ENCODE measurements at regions not wholly inside any gene's neighbourhood (a gene's known extent, or its start where the extent isn't known, plus 50 kb on each side); places are given as distances from the start of the nearest gene placed in this dataset.
A peak's percentile ranks its signal among the peaks of the same experiment; 100 is the strongest.

DNA sequence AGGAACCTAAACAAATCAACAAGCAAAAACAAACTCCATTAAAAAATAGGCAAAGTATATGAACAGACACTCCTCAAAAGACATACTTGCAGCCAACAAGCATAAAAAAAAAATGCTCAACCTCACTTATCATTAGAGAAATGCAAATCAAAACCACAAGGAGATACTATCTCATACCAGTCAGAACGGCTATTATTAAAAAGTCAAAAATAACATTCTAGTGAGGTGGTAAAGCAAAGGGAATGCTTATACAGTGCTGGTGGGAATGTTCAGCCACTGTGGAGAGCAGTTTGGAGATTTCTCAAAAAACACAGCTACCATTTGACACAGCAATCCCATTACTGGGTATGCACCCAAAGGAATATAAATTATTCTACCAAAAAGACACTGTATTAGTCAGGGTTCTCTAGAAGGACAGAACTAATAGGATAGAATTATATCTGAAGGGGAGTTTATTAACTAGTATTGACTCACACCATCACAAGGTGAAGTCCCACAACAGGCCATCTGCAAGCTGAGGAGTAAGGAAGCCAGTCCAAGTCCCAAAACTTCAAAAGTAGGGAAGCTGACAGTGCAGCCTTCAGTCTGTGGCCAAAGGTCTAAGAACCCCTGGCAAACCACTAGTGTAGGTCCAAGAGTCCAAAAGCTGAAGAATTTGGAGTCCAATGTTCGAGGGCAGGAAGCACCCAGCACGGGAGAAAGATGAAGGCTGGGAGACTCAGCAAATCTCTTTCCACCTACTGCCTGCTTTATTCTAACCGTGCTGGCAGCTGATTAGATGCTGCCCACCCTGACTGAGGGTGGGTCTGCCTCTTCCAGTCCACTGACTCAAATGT is 101.6 kb upstream of the KRAS start:
- H3K4me1 ChIP-seq (ENCODE audit: insufficient read depth), result peaks cover 7% of the 10 kb centered on the region; the same call in 1 of the 2 replicates
- H3F3A ChIP-seq (replicated peaks; ENCODE audit: low read depth), result no peaks in the 10 kb centered on the region
- H3K4me2 ChIP-seq, result no peak overlapping the region
- no peaks in the 10 kb centered on the region for H3K9me3 Mint-ChIP-seq
- no peaks in the 10 kb centered on the region for H3K27me3 ChIP-seq (ENCODE audit: insufficient read depth)
- no peaks in the 10 kb centered on the region for H3K9me2 ChIP-seq (ENCODE audit: insufficient read depth)
- 0 out of 2 replicates have a peak overlapping the region, but pooled peaks have one; percentile 23 for H2AFZ ChIP-seq
- no peak overlapping the region for H3K4me3 ChIP-seq
- H3K4me1 Mint-ChIP-seq, result peaks cover 7% of the 10 kb centered on the region; the same call in 2 of the 3 replicates
- H3K27ac ChIP-seq (ENCODE audit: low read depth), result no peak overlapping the region
- TF ChIP-seq ZNF331 (CRISPR knock-in tag; IDR thresholded peaks at IDR 0.05; ENCODE audit: low read depth) (no peak), STAT1 (IDR thresholded peaks at IDR 0.05; ENCODE audit: unreplicated experiment) (no peak), EZH2 (IDR thresholded peaks at IDR 0.05; ENCODE audit: low read depth, unreplicated experiment) (no peak), CREB1 (CRISPR knock-in tag; IDR thresholded peaks at IDR 0.05; ENCODE audit: low read depth) (no peak), EZH2phosphoT487 (IDR thresholded peaks at IDR 0.05; ENCODE audit: unreplicated experiment) (no peak), JUNB (IDR thresholded peaks at IDR 0.05; ENCODE audit: unreplicated experiment) (no peak)
- TF ChIP-seq, protein P1, sequence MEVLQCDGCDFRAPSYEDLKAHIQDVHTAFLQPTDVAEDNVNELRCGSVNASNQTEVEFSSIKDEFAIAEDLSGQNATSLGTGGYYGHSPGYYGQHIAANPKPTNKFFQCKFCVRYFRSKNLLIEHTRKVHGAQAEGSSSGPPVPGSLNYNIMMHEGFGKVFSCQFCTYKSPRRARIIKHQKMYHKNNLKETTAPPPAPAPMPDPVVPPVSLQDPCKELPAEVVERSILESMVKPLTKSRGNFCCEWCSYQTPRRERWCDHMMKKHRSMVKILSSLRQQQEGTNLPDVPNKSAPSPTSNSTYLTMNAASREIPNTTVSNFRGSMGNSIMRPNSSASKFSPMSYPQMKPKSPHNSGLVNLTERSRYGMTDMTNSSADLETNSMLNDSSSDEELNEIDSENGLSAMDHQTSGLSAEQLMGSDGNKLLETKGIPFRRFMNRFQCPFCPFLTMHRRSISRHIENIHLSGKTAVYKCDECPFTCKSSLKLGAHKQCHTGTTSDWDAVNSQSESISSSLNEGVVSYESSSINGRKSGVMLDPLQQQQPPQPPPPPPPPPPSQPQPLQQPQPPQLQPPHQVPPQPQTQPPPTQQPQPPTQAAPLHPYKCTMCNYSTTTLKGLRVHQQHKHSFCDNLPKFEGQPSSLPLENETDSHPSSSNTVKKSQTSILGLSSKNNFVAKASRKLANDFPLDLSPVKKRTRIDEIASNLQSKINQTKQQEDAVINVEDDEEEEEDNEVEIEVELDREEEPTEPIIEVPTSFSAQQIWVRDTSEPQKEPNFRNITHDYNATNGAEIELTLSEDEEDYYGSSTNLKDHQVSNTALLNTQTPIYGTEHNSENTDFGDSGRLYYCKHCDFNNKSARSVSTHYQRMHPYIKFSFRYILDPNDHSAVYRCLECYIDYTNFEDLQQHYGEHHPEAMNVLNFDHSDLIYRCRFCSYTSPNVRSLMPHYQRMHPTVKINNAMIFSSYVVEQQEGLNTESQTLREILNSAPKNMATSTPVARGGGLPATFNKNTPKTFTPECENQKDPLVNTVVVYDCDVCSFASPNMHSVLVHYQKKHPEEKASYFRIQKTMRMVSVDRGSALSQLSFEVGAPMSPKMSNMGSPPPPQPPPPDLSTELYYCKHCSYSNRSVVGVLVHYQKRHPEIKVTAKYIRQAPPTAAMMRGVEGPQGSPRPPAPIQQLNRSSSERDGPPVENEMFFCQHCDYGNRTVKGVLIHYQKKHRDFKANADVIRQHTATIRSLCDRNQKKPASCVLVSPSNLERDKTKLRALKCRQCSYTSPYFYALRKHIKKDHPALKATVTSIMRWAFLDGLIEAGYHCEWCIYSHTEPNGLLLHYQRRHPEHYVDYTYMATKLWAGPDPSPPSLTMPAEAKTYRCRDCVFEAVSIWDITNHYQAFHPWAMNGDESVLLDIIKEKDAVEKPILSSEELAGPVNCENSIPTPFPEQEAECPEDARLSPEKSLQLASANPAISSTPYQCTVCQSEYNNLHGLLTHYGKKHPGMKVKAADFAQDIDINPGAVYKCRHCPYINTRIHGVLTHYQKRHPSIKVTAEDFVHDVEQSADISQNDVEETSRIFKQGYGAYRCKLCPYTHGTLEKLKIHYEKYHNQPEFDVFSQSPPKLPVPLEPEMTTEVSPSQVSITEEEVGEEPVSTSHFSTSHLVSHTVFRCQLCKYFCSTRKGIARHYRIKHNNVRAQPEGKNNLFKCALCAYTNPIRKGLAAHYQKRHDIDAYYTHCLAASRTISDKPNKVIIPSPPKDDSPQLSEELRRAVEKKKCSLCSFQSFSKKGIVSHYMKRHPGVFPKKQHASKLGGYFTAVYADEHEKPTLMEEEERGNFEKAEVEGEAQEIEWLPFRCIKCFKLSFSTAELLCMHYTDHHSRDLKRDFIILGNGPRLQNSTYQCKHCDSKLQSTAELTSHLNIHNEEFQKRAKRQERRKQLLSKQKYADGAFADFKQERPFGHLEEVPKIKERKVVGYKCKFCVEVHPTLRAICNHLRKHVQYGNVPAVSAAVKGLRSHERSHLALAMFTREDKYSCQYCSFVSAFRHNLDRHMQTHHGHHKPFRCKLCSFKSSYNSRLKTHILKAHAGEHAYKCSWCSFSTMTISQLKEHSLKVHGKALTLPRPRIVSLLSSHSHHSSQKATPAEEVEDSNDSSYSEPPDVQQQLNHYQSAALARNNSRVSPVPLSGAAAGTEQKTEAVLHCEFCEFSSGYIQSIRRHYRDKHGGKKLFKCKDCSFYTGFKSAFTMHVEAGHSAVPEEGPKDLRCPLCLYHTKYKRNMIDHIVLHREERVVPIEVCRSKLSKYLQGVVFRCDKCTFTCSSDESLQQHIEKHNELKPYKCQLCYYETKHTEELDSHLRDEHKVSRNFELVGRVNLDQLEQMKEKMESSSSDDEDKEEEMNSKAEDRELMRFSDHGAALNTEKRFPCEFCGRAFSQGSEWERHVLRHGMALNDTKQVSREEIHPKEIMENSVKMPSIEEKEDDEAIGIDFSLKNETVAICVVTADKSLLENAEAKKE (CRISPR knock-in tag; IDR thresholded peaks at IDR 0.05), result no peak
- TF ChIP-seq, protein P2, sequence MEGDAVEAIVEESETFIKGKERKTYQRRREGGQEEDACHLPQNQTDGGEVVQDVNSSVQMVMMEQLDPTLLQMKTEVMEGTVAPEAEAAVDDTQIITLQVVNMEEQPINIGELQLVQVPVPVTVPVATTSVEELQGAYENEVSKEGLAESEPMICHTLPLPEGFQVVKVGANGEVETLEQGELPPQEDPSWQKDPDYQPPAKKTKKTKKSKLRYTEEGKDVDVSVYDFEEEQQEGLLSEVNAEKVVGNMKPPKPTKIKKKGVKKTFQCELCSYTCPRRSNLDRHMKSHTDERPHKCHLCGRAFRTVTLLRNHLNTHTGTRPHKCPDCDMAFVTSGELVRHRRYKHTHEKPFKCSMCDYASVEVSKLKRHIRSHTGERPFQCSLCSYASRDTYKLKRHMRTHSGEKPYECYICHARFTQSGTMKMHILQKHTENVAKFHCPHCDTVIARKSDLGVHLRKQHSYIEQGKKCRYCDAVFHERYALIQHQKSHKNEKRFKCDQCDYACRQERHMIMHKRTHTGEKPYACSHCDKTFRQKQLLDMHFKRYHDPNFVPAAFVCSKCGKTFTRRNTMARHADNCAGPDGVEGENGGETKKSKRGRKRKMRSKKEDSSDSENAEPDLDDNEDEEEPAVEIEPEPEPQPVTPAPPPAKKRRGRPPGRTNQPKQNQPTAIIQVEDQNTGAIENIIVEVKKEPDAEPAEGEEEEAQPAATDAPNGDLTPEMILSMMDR (conservative IDR thresholded peaks at IDR 0.05; ENCODE audit: low read depth in 2 of 2), result no peak
- TF ChIP-seq, protein P3, sequence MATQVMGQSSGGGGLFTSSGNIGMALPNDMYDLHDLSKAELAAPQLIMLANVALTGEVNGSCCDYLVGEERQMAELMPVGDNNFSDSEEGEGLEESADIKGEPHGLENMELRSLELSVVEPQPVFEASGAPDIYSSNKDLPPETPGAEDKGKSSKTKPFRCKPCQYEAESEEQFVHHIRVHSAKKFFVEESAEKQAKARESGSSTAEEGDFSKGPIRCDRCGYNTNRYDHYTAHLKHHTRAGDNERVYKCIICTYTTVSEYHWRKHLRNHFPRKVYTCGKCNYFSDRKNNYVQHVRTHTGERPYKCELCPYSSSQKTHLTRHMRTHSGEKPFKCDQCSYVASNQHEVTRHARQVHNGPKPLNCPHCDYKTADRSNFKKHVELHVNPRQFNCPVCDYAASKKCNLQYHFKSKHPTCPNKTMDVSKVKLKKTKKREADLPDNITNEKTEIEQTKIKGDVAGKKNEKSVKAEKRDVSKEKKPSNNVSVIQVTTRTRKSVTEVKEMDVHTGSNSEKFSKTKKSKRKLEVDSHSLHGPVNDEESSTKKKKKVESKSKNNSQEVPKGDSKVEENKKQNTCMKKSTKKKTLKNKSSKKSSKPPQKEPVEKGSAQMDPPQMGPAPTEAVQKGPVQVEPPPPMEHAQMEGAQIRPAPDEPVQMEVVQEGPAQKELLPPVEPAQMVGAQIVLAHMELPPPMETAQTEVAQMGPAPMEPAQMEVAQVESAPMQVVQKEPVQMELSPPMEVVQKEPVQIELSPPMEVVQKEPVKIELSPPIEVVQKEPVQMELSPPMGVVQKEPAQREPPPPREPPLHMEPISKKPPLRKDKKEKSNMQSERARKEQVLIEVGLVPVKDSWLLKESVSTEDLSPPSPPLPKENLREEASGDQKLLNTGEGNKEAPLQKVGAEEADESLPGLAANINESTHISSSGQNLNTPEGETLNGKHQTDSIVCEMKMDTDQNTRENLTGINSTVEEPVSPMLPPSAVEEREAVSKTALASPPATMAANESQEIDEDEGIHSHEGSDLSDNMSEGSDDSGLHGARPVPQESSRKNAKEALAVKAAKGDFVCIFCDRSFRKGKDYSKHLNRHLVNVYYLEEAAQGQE (IDR thresholded peaks at IDR 0.05; ENCODE audit: unreplicated experiment), result no peak
- no peaks in the 10 kb centered on the region for H3K79me2 ChIP-seq (replicated peaks; ENCODE audit: insufficient read depth)
- no peaks in the 10 kb centered on the region for H4K20me1 ChIP-seq (replicated peaks; ENCODE audit: insufficient read depth)
- H3K27me3 Mint-ChIP-seq (ENCODE audit: insufficient read depth, low read depth, poor library complexity), result no peaks in the 10 kb centered on the region
- ATAC-seq, result no peak
- no peak for DNase-seq (ENCODE audit: low spot score)
- no peak overlapping the region for H3K4me3 Mint-ChIP-seq
- no peak overlapping the region for H3K27ac Mint-ChIP-seq
- no peaks in the 10 kb centered on the region; the same call in 1 of the 2 replicates for H3K36me3 ChIP-seq (ENCODE audit: insufficient read depth)
- no peaks in the 10 kb centered on the region for H3K36me3 Mint-ChIP-seq (ENCODE audit: low read depth)

Data from GM23338 (cell line).